AG04449 (cell line): ENCODE measurements at regions not wholly inside any gene's neighbourhood (a gene's known extent, or its start where the extent isn't known, plus 50 kb on each side); places are given as distances from the start of the nearest gene placed in this dataset.
"Not testable (repeated sequence)": the region's sequence is repeated elsewhere in the genome, so short reads cannot be mapped to it uniquely, and the experiment has no call there.

Source experiments
- CTCF ChIA-PET: fragments of 350-600 bp; formaldehyde crosslinking; extraction: SDS; loops from one replicate; lab custom pipeline; 2021; ENCODE audit warnings: antibody characterized with exemption; lab: Yijun Ruan, JAX
- POLR2A ChIA-PET: fragments of 400-600, 350-600 bp; formaldehyde crosslinking; extraction: SDS; loops from one replicate; lab custom pipeline; 2020; ENCODE audit warnings: antibody characterized with exemption, inconsistent platforms; lab: Yijun Ruan, JAX
- DNase-seq: peaks from one replicate; pipeline ENCODE4 v3.0.0-alpha.2; 2010; ENCODE audit warnings: low read depth, low spot score
- H3K4me3 ChIP-seq: 2 replicates; pipeline ENCODE4 v1.5.1; 2011; ENCODE audit warnings: low read depth, mild to moderate bottlenecking, control low read depth, low read length
- CTCF ChIP-seq: IDR thresholded peaks from one replicate; pipeline ENCODE4 v1.5.1; 2011; ENCODE audit warnings: mild to moderate bottlenecking, moderate library complexity, low read length, control low read depth, inconsistent platforms; ENCODE audit not compliant: insufficient read depth; ENCODE audit errors: missing control alignments

DNA sequence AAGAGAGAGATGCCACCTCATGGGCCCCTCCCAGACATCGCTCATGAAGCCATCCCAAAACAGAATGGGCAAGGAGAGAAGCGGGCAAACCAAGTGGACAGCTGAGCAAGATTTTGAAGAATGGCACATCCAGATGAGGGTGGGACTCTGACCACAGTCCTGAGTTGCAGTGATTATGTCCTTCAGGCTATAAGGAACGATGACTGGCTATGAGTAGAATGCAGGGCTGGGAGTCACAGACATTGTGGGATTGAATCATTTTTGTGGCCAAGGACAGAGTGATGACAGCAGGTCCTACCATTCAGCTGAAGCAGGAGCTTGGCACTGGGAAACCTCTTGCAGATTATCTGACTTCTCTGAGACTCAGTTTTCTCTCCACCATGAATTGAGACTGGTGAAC, 245.7 kb upstream of the SLC30A5 start:
- ChIA-PET CTCF (no interaction called here), POLR2A (no interaction called here)
- no peak for DNase-seq
- no peak for TF ChIP-seq CTCF
- H3K4me3 ChIP-seq = no peak overlapping the region

- ChIA-PET POLR2A (no interaction called here), CTCF (no interaction called here)
- TF ChIP-seq CTCF = no peak
These were observed 244.7 kb upstream of the SLC30A5 start for GRCh38 chr5:68849103-68849502.

GRCh38 chr5:68849906-68850305, 243.9 kb upstream of the SLC30A5 start:
- no peak for TF ChIP-seq CTCF
- ChIA-PET POLR2A (no interaction called here), CTCF (no interaction called here)
- no peak for DNase-seq
- no peak overlapping the region for H3K4me3 ChIP-seq

More at GRCh38 chr5:68849103-68849502, 244.7 kb upstream of the SLC30A5 start:
- no peak overlapping the region for H3K4me3 ChIP-seq
- DNase-seq = no peak

GRCh38 chr5:68861099-68861498, 232.7 kb upstream of the SLC30A5 start:
- no peak for DNase-seq
- ChIA-PET POLR2A (no interaction called here), CTCF (no interaction called here)
- no peak overlapping the region for H3K4me3 ChIP-seq
- no peak for TF ChIP-seq CTCF

DNA sequence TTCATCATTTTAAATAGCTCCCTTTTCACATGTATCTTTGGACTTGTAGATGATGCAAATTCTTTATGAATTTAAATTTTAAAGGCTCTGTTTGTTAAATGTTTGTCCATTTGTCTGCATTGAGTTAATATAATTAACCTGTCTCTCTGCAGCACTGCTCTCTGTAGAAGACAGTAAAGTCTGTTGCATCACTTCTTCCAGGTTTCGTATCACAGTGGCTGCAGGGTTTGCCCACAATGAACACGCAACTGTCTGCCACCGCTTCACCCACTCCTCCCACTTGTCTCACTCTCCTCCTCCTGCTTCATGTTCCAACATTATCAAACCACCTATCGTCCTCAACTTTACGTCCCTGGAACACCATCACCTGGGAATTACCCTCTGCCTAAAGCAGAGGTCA, 231.3 kb upstream of the SLC30A5 start:
- no peak overlapping the region for H3K4me3 ChIP-seq
- DNase-seq = no peak
- ChIA-PET POLR2A (no interaction called here), CTCF (no interaction called here)
- no peak for TF ChIP-seq CTCF

- POLR2A ChIA-PET, H3K4me3 ChIP-seq, DNase-seq, CTCF ChIA-PET: not testable (repeated sequence)
These were observed 228.6 kb upstream of the SLC30A5 start for GRCh38 chr5:68865192-68865591.

- ChIA-PET POLR2A (no interaction called here), CTCF (no interaction called here)
- H3K4me3 ChIP-seq = no peak overlapping the region
- no peak for DNase-seq
- no peak for TF ChIP-seq CTCF
These were observed 221.6 kb upstream of the SLC30A5 start for GRCh38 chr5:68872088-68872839.
